GM12892 (cell line): ENCODE measurements at regions not wholly inside any gene's neighbourhood (a gene's known extent, or its start where the extent isn't known, plus 50 kb on each side); places are given as distances from the start of the nearest gene placed in this dataset.

ENCODE experiments used
- POLR2A ChIP-seq: IDR thresholded peaks from 2 replicates; pipeline ENCODE4 v1.6.1; 2011; ENCODE audit warnings: low read depth, low read length, control low read depth
- POLR2AphosphoS5 ChIP-seq: IDR thresholded peaks from 2 replicates; pipeline ENCODE4 v1.6.1; 2011; ENCODE audit warnings: low read depth, low read length, control low read depth

- no peak for TF ChIP-seq POLR2A
- TF ChIP-seq POLR2AphosphoS5, result no peak
These were observed 57.3 kb upstream of the UBL3 start for GRCh38 chr13:29907670-29908069.
